AG04450 (cell line): ENCODE measurements at regions not wholly inside any gene's neighbourhood (a gene's known extent, or its start where the extent isn't known, plus 50 kb on each side); places are given as distances from the start of the nearest gene placed in this dataset.

Experiments
- CTCF ChIA-PET: fragments of 300-600, 350-600 bp; formaldehyde crosslinking; extraction: SDS; loops from one replicate; lab custom pipeline; 2022; ENCODE audit warnings: antibody characterized with exemption, inconsistent platforms; lab: Charles Lee
- POLR2A ChIA-PET: fragments of 350-600 bp; formaldehyde crosslinking; extraction: SDS; loops from one replicate; lab custom pipeline; 2021; ENCODE audit warnings: antibody characterized with exemption, inconsistent platforms; lab: Yijun Ruan, JAX
- DNase-seq: peaks from one replicate; pipeline ENCODE4 v3.0.0-alpha.2; 2011; ENCODE audit warnings: low read depth, low spot score
- H3K27ac ChIP-seq: one replicate; pipeline ENCODE4 v1.5.1; 2012; ENCODE audit warnings: low read depth, low read length, control low read depth
- H3K27me3 ChIP-seq: one replicate; pipeline ENCODE4 v1.6.0; 2012; ENCODE audit warnings: low read length; ENCODE audit not compliant: control insufficient read depth, insufficient read depth
- H3K4me3 ChIP-seq: 2 replicates; pipeline ENCODE4 v1.5.1; 2011; ENCODE audit warnings: mild to moderate bottlenecking, low read depth, low read length, control low read depth
- H3K9me3 ChIP-seq: 2 replicates; pipeline ENCODE4 v1.5.1; 2012; ENCODE audit warnings: low read length; ENCODE audit not compliant: control insufficient read depth, insufficient read depth
- TF ChIP-seq, protein P1 (sequence below): IDR thresholded peaks from 2 replicates; pipeline ENCODE4 v1.5.1; 2011; ENCODE audit warnings: low read depth, low read length, control low read depth, inconsistent platforms

DNA sequence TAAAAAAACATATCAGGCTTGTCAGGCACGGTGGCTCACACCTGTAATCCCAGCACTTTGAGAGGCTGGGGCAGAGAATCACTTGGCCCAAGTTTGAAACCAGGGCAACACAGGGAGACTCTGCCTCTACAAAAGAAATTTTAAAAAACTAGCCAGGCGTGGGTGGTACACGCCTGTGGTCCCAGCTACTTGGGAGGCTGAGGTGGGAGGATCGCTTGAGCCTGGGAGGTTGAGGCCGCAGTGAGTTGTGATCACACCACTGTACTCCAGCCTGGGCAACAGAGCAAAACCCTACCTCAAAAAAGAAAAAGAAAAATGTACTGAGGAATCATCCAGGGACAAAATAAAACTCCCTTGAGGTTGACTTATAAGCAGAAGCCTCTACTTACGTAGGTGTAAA, 149.9 kb upstream of the KLF14 start:
- no peak for DNase-seq
- no peaks in the 10 kb centered on the region for H3K9me3 ChIP-seq
- CTCF ChIA-PET, result interaction anchor here (3.2 kb wide), 1 partner anchor 13 kb away, joined by 17 read pairs; no protein-coding TSS in a partner anchor
- H3K27ac ChIP-seq, result peak overlapping the region; percentile 11
- TF ChIP-seq, protein P1, sequence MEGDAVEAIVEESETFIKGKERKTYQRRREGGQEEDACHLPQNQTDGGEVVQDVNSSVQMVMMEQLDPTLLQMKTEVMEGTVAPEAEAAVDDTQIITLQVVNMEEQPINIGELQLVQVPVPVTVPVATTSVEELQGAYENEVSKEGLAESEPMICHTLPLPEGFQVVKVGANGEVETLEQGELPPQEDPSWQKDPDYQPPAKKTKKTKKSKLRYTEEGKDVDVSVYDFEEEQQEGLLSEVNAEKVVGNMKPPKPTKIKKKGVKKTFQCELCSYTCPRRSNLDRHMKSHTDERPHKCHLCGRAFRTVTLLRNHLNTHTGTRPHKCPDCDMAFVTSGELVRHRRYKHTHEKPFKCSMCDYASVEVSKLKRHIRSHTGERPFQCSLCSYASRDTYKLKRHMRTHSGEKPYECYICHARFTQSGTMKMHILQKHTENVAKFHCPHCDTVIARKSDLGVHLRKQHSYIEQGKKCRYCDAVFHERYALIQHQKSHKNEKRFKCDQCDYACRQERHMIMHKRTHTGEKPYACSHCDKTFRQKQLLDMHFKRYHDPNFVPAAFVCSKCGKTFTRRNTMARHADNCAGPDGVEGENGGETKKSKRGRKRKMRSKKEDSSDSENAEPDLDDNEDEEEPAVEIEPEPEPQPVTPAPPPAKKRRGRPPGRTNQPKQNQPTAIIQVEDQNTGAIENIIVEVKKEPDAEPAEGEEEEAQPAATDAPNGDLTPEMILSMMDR, result no peak
- no peak overlapping the region for H3K4me3 ChIP-seq
- no peaks in the 10 kb centered on the region for H3K27me3 ChIP-seq
- POLR2A ChIA-PET, result no interaction called here

DNA sequence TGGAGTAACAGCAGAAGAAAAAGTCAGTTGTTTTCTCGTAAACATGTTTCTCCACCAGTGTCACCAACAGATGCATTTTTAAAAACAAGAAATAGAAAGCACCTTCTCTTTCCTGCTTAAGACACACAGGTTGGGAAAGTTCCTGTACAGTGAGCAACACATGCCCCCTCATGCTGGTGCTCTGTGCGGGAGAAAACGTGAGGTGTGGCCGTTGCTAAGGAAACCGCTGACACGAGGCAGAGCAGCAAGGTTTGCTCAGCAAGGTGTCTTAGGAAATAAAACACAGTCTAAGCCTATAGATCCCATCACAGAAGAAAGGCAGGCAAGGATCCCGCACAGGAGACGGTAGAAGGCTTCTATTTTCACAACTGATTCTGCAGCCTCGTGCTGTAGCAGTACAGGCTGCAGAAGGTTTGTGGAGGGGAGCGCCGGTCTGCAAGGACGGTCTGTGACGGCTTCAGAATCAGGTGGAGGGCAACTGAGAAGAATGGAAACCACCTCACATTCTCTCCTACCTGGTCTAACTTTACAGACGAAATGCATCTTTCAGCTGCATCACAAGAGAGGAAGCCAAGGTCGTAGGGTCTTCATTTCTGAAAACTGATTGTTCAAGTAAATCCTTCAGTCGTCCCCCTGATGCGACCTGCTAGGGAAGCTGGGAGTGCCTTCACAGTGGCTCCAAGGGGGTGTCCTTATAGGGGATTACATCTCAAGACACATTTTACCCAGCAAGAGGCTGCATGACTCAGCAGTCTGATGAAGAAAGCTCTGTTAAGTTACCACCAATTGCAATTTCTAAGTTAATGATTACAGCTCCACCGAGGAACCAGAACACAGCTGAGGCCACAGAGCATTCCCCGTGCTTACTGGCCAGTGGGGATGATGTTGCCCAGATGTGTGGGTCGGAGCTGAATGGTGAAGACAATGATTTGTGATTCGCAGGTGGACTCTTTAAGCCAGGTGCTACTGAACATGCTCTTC, 150.7 kb upstream of the KLF14 start:
- TF ChIP-seq, protein P1, result no peak
- peak overlapping the region; percentile 78 for H3K27ac ChIP-seq
- no peaks in the 10 kb centered on the region for H3K9me3 ChIP-seq
- POLR2A ChIA-PET, result interaction anchor here (0.7 to 1.1 kb wide), 3 partner anchors 19 to 128 kb away, joined by 3 to 5 read pairs (median 5); no protein-coding TSS in a partner anchor
- no peak overlapping the region for H3K4me3 ChIP-seq
- CTCF ChIA-PET, result interaction anchor here (0.7 to 3.2 kb wide), 5 partner anchors 12 to 628 kb away, joined by 3 to 37 read pairs (median 12); no protein-coding TSS in a partner anchor
- DNase-seq, result no peak
- no peaks in the 10 kb centered on the region for H3K27me3 ChIP-seq

DNA sequence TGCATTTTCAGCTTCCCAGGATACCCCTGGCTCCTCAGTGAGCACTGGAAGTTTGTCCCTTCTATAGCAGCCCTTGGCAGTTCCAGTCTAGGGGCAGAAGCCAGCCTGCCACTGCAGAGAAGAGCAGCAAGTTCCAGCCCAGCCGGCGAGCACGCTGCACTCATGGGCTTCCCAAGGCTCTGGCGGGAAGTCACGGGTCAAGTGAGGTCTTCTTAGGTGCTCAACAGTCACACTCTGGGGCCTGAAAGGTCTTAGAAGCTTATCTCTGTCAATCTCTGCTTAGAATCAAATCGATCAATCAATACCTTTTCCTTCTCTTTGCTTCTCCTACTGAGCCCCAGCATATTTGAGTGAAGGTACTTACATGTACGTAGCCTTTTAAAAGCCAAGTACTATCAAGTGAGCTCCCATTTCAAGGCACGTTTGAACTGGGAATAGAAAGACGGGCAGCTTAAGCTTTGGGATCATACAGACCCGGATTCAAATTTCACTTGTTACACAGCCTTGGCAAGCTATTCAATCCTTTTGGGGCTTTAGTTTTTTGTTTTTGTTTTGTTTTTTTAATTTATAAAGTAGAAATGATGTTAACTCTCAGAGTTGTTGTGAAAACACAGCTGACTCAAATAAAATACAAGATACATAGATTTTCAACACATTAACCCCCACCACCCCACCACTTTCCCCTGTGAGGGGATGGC, 152.6 kb upstream of the KLF14 start:
- Histone ChIP-seq H3K27ac (peak overlapping the region; percentile 93), H3K27me3 (no peaks in the 10 kb centered on the region), H3K4me3 (no peak overlapping the region), H3K9me3 (no peaks in the 10 kb centered on the region)
- TF ChIP-seq, protein P1, result no peak
- CTCF ChIA-PET, result interaction anchor here (0.6 to 2.6 kb wide), 5 partner anchors 10 to 183 kb away, joined by 3 to 37 read pairs (median 4); no protein-coding TSS in a partner anchor
- POLR2A ChIA-PET, result interaction anchor here (1.1 to 1.5 kb wide), 3 partner anchors 9 to 27 kb away, joined by 3 to 4 read pairs (median 3); no protein-coding TSS in a partner anchor
- DNase-seq, result no peak

DNA sequence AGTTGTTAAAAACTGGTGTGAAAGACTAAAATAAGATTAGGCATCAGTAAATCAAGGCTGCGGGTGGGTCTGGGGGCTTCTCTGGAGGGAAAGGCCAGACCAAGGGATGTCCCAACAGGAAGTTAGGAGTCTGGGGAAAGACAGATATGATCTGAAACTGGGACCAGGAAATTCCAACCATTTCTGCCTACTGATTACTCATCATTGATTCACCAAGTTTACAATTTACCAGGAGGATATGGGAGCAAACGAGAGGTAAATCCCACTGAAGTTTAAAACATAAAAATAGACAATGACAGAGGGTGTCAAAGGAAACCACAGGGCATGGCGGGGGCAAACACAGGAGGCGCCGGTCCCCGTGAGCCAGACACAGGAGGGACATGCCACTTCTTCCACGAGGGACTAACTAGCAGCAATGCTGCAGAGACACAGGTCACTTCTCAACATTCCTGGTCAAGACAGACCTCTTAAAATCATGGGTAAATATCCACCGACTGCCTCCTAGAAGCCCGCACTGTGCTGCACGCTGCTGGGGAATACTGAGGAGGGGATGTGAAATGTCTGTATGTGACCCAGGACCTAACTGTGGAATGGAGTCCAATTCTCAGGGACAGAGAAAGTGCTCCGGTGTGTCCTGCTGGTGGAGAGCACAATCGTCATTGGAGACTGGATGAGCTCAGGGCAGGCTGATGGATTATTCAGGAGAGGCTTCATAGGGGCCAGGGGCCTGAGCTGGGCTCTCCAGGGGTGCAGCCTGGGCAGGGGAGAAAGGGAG, 153.4 kb upstream of the KLF14 start:
- ChIA-PET CTCF (interaction anchor here (1.5 to 2.6 kb wide), 3 partner anchors 9 to 153 kb away, joined by 9 to 37 read pairs (median 12); no protein-coding TSS in a partner anchor), POLR2A (interaction anchor here (1.2 to 1.3 kb wide), 2 partner anchors 10 to 23 kb away, joined by 3 to 4 read pairs; no protein-coding TSS in a partner anchor)
- no peak for DNase-seq
- H3K27ac ChIP-seq, result peak overlapping the region; percentile 93
- H3K27me3 ChIP-seq, result no peaks in the 10 kb centered on the region
- TF ChIP-seq, protein P1, result no peak
- H3K9me3 ChIP-seq, result no peaks in the 10 kb centered on the region
- peak overlapping the region; percentile 18; the same call in 1 of the 2 replicates for H3K4me3 ChIP-seq
